M059J (cell line): ENCODE measurements at regions not wholly inside any gene's neighbourhood (a gene's known extent, or its start where the extent isn't known, plus 50 kb on each side); places are given as distances from the start of the nearest gene placed in this dataset.

Experiments used
- DNase-seq: peaks from one replicate; pipeline ENCODE4 v3.0.0-alpha.2; 2012; ENCODE audit warnings: low read depth

- DNase-seq, result no peak
Observed at GRCh38 chr3:173342679-173343078, 54.9 kb upstream of the NLGN1 start.

DNA sequence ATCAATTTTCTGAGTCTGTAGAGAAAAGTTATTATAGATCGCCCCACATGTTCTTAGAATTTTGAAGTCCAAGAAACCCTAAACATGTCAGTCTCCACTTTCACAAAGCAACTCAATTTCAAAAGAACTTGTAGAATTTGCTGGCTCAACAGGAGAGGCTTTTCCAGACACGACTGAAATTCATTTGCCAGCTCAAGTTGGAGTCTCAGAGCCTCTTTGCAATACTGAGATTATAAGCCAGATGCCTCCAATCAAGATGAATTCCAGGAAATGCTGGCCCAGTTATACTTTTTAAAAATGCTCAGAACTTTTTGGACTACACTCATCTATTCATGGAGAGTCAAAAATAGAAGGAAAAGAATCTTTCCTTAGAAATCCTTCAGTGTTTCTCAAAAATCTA lies 56.9 kb upstream of the NLGN1 start:
- DNase-seq, result no peak

DNA sequence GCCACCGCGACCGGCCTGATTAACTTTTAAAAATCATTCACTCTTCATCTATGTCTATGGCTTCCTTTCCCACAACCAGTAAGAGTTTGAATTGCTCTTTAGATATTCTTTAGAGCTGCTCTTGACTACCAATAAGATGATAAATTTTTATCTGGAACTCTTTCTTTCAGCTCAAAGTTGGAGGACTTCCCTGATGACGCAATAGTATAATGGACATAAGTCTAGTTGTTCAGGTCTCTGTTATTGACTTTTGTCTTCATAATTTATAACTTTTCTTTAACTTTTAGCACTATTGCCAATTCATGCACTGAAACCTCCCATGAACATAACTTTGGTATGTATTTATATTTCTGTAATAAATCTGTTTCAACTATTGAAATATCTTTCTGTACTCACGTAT lies 61.3 kb upstream of the NLGN1 start:
- DNase-seq, result no peak

DNA sequence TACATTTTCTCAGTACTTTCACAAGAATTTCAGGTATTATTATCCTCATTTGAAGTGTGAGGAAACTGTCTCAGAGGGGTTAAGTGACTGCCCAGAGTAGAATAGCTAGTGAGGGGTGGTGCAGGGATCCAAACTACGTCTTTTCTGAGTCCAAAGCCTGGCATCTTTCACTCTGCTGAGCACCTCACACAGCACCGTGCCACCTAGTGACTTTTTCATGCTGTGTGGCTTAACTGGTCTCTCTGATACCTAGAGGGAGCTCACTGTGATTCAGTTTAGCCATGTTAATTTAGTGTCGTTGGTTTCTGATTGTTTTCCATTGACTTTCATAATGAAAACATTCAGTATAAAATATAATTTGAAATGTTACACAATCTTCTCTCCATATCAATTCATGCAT lies 91.4 kb upstream of the NLGN1 start:
- no peak for DNase-seq

GRCh38 chr3:173304182-173304800 lies 93.3 kb upstream of the NLGN1 start:
- DNase-seq, result no peak

- no peak for DNase-seq
Observed at GRCh38 chr3:173301647-173302046, 95.9 kb upstream of the NLGN1 start.

DNA sequence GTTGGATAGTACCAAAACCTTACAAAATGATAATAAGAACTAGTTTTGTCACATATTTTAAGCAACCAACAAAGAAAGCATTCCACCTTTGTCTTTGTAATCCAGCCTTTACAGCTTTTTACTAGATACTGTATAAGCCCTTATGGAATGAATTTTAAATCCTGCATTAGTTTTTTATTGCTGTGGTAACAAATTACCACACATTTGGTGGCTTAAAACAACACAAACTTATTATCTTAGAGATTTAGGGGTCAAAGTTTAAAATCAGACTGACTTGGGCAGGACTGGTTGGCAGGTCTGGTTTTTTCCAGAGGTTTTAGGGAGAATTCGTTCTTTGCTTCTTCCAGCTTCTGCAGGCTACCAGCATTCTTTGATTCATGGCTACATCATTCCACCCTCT lies 108.5 kb upstream of the NLGN1 start:
- no peak for DNase-seq

- DNase-seq, result peak; percentile 9
Observed at GRCh38 chr3:173287361-173287760, 110.2 kb upstream of the NLGN1 start.

DNA sequence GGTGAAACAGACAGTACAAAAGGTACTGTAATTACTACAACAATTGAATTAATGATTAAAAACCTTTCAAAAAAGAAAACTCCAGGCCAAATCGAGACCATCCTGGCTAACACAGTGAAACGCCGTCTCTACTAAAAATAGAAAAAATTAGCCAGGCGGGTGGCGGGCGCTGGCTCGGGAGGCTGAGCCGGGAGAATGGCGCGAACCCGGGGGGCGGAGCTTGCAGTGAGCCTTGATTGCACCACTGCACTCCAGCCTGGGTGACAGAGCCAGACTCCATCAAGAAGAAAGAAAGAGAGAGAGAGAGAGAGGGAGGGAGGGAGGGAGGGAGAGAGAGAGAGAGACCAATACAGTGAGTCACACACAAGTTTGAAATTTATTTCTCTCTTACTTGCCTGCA lies 111.0 kb upstream of the NLGN1 start:
- peak; percentile 3 for DNase-seq

DNA sequence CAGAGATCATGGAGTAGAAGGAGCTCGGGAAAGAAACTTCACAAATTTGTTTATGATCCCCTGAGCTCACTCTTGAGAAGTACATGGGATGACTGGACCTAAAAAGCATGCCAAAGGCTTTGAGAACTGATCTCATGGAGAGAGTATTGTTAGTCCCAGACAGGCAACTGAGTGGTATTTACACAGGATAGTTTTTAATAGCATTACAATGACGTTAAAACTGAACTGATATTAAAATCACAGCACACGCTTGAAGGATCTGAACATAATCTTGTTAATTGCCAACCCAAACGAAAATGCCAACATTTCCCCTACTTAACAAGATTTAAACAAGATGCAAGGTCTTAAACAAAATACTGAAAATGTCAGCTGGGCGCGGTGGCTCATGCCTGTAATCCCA lies 113.2 kb upstream of the NLGN1 start:
- no peak for DNase-seq

DNA sequence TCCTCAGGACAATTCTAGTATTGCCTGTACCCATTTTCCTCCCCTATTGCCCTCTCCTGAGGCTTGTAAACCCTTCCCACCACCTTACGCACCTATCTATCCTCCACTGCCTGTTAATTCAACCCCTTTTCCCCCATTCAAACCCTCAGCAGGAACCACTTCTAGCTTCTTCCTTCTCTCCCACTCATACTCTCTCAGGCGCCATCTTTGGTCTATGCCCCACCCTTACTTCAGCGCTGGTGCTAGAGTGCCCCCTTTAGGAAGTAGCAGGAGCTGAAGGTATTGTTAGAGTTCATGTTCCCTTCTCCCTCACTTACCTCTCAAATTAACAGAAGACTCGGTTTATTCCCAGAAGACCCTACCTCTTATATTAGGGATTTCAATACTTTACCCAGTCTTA lies 121.8 kb upstream of the NLGN1 start:
- DNase-seq, result peak; percentile 11

- DNase-seq, result no peak
Observed at GRCh38 chr3:173273838-173274237, 123.7 kb upstream of the NLGN1 start.

DNA sequence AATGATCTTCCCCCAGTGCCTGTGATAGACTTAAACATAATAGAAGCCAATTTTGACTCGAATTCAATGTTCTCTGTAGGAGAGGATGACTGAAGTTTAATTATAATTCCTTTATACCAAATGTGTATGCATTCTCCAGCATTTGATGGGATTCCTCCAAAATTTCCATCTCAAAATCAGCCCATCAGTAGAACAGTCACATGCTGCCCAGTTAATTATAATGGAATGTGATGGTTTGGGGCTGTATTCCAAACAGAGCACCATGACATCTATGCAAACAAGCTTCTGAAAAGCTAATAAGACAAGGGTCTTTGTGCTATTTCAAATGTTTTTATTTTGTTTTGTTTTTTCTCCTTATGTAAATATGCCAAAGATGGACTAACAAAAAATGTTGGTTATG lies 127.7 kb upstream of the SPATA16 start:
- no peak for DNase-seq

DNA sequence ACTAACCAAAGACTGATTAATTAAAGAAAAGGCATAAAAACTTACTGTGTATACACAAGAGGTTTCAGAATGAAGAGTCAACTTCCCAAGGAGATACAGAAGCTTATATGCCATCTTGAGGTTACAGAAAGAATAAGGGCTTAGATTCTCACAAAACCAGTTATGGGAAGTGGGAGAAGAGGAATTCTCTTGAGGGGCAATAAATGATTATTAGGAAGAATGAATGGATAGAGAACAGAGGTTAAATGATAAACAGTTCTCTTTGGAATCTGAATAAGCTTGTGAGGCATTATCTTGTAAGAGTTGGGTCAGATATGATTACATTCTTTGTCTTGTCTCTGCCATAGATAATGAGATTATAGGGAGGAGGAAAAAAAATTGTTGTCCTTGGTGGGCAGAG lies 126.7 kb upstream of the SPATA16 start:
- no peak for DNase-seq

DNA sequence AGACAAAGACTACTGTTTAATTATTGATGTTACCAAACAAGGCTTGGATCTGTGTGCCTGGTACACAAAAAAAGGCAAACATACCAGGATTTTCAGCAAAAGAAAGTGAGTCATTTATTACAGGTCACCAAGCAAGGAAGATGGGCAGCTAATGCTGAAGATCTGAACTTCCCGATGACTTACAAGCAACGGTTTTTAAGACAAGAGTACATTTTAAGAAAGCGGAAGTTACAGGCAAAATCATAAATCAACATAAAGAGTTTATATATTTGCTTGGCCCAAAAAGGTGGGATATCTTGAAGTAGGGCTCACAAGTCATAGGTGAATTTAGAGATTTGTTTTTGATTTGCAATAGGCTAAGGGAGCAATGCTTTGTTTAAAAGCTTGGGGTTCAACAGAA lies 125.4 kb upstream of the SPATA16 start:
- no peak for DNase-seq

GRCh38 chr3:173258697-173259096 lies 117.7 kb upstream of the SPATA16 start:
- no peak for DNase-seq

DNA sequence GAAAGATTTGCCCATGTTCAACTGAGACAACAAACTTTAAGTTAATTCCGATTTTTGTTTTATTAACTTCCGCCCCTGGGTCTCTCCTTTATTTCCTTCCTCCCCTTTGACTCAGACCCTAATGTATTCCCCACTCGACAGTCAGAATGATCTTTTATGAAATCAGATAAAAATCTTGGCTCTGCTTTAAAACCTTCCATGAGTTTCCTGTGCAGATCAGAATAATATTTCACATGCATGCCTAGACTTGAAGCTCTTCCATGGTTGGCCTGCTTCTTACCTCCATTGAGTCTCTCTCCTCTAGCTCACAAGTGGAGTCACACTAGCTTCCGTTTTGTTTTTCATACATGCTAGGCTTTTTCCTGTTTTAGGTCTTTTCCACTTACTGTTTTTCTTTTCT lies 116.8 kb upstream of the SPATA16 start:
- DNase-seq, result no peak

- DNase-seq, result no peak
Observed at GRCh38 chr3:173255555-173255954, 114.5 kb upstream of the SPATA16 start.

DNA sequence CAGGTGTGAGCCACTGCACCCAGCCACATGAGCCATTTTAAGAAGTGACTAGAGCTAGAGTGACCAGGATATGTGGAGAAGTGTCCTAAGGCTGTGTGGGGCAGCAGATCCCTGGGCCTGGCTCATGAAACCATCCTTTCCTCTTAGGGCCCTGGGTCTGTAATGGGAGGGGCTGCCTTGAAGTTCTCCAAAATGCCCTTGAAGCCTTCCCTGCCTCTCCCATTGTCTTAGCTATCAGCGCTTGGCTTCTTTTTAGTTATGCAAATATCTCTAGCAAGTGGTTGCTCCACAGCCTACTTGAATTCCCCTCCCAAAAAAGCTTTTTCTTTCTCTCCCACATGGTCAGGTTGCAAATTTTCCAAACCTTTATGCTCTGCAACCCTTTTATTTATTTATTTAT lies 112.4 kb upstream of the SPATA16 start:
- DNase-seq, result no peak

DNA sequence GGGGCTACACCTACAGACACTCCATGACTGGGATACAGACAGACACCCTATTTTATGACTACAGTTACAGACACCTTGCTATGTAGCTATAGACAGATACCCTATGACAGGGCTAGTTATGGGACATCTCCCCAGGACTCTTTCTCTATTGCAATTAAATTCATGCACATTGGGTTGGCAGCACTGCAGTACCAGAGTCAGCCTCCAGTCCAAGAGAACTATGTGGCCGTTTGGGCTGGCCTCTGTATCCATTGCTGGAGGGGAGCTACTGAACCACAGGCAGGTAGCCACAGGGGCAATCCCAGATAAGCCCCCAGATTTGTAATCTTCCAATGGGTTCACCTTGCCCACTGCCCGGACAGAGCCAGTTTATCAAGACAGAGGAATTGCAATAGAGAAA lies 108.4 kb upstream of the SPATA16 start:
- no peak for DNase-seq

GRCh38 chr3:173241727-173242126 lies 100.7 kb upstream of the SPATA16 start:
- DNase-seq, result no peak

- DNase-seq, result no peak
Observed at GRCh38 chr3:173238091-173238490, 97.1 kb upstream of the SPATA16 start.

- DNase-seq, result no peak
Observed at GRCh38 chr3:173225351-173225750, 84.3 kb upstream of the SPATA16 start.

DNA sequence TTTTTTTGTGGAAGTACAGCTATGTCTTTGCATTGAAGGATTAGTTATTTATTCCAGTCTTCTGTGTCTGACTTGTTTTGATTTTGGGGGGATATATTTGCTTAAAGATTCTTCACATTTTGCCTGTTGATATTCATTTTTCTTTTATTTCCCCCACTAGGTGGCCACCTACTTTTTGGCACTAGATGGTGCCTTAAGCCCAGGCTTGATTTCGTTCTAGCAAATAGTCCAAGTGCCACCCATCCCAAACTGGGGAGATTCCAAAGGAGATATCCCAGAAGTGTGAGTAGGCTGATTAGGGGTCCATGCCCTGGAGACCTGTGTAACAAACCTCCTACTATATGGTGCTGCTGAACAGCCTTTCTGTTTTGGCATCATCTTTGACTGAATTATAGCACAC lies 80.0 kb upstream of the SPATA16 start:
- peak; percentile 26 for DNase-seq

GRCh38 chr3:173217127-173217526 lies 76.1 kb upstream of the SPATA16 start:
- peak; percentile 31 for DNase-seq
